HG03442 (cell line): ENCODE measurements at regions not wholly inside any gene's neighbourhood (a gene's known extent, or its start where the extent isn't known, plus 50 kb on each side); places are given as distances from the start of the nearest gene placed in this dataset.

Experiments
- ATAC-seq: cut with Tn5 transposase; IDR thresholded peaks from one replicate; pipeline ENCODE4 v1.9.1; 2021; ENCODE audit warnings: mild to moderate bottlenecking, moderate library complexity; ENCODE audit not compliant: unreplicated experiment

GRCh38 chr11:25317216-25317615 is 820.4 kb downstream of the LUZP2 start:
- no peak for ATAC-seq

DNA sequence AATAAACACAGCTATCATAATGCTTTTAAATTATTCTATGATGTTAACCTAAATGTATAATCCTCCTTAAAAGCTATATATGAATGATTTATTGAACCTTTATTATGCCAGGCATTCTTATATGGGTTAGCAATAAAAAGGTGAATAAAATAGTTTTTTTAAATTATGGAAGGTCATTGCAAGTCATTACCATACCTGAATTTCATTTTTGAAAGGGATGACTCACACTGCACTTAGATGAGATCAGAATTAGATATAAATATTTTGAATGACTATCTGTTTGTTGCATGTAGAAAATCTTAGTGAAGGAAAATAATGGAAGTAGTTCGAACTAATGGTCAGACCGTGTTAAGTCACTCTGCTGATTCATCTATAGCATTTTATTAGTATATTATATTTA is 822.3 kb downstream of the LUZP2 start:
- no peak for ATAC-seq

GRCh38 chr11:25327656-25328055 is 830.8 kb downstream of the LUZP2 start:
- ATAC-seq: no peak

GRCh38 chr11:25339281-25339680 is 842.4 kb downstream of the LUZP2 start:
- no peak for ATAC-seq

- no peak for ATAC-seq
These were observed 852.7 kb downstream of the LUZP2 start for GRCh38 chr11:25349537-25349936.

DNA sequence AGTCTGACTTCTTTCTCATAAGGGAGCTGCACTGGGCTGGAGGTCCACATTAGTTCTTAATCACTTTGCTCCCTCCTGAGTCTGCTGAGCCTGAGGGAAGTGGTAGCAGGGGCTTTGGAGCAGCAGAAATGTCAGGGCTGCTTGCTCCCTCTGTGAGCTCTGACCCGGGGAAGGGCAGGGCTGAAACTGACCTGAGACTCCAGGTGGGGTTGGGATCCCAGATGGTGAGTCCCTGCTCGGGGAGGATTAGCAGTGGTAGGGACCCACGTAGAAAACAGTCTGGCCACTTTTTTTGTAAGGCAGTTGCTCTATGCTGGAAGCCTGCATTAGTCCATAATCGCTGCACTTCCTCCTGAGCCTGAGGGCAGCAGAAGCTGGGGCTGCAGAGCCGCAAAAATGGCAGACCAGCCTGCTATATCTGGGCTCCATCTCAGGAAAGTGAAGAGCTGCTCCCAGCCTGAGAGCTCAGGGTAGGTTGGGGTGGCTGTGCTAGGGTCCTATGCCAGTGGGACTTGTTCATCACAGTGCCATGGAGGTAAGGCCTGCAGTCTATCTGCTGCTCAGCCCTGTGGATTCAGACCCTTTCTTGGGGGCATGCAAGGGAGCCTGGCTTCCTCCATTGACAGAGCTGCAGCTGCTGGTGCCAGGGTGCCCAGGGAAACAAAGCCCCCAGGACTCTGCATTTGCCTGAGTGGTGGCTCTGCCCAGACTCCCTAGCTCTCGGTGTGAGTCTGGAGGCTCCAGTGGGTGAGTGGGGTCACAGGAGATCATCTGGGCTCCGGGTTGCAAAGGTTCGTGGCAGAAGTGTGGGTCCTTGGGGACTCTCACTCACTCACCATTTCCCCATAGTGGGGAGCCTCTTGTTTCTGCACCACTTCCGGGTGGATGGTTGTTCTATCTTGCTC is 854.3 kb downstream of the LUZP2 start:
- no peak for ATAC-seq

- no peak for ATAC-seq
These were observed 860.3 kb downstream of the LUZP2 start for GRCh38 chr11:25357133-25357532.

GRCh38 chr11:25377466-25377865 is 880.6 kb downstream of the LUZP2 start:
- ATAC-seq: no peak

DNA sequence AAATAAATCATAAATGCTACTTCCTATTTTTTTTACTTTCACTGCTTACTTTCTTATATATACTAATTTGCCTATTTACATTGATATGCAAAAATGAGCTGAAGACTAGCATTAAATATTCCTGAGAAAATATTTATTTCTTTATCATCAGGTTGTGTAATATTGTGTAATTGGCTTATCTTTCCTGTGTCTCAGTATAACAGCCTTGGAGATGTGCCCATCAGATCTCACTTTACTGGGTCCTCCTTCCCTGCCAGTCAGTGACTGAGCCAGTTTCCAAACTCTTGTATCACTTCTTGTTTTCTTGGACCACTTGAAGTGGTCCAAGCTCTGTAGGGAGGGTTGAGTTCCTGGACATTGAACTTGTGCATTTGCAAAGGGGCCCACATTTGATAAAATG is 900.0 kb downstream of the LUZP2 start:
- ATAC-seq: no peak

GRCh38 chr11:25408146-25408545 is 911.3 kb downstream of the LUZP2 start:
- ATAC-seq: no peak

GRCh38 chr11:25415793-25416192 is 916.1 kb upstream of the ANO3 start:
- ATAC-seq: no peak

GRCh38 chr11:25423436-25424199 is 908.3 kb upstream of the ANO3 start:
- ATAC-seq: no peak

- no peak for ATAC-seq
These were observed 899.6 kb upstream of the ANO3 start for GRCh38 chr11:25432376-25432775.

GRCh38 chr11:25435197-25435596 is 896.7 kb upstream of the ANO3 start:
- ATAC-seq: no peak

DNA sequence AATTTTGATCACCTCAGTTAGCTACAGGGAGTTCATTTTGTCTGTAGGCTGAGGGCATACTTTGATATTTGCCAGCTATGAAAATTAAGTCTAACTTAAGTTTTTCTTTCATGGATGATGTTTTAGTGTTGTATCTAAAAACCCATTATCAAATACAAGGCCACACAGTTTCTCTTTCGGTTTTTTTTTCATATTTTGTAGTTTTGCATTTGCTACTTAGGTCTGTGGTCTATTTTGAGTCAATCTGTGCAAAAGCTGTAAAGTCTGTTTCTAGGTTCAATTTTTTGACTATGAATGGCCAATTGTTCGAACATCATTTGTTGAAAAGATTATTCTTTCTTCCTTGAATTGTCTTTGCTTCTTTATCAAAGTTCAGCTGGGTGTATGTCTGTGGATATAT is 895.6 kb upstream of the ANO3 start:
- ATAC-seq: no peak

- ATAC-seq: no peak
These were observed 890.5 kb upstream of the ANO3 start for GRCh38 chr11:25441421-25441820.

- no peak for ATAC-seq
These were observed 882.8 kb upstream of the ANO3 start for GRCh38 chr11:25449091-25449490.

DNA sequence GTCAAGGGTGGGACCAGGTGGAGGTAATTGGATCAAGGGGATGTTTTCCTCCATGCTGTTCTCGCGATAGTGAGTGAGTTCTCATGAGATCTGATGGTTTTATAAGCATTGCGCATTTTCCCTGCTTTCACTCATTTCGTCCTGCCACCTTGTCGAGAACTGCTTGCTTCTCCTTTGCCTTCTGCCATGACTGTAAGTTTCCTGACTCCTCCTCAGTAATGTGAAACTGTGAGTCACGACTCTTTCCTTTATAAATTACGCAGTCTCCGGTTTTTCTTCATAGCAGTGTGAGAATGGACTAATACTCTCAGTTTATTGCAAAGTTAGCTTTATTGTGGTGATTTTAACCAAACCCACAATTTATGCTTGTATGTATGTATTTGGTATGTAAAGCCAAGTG is 878.5 kb upstream of the ANO3 start:
- ATAC-seq: no peak

GRCh38 chr11:25456211-25456610 is 875.7 kb upstream of the ANO3 start:
- ATAC-seq: no peak

DNA sequence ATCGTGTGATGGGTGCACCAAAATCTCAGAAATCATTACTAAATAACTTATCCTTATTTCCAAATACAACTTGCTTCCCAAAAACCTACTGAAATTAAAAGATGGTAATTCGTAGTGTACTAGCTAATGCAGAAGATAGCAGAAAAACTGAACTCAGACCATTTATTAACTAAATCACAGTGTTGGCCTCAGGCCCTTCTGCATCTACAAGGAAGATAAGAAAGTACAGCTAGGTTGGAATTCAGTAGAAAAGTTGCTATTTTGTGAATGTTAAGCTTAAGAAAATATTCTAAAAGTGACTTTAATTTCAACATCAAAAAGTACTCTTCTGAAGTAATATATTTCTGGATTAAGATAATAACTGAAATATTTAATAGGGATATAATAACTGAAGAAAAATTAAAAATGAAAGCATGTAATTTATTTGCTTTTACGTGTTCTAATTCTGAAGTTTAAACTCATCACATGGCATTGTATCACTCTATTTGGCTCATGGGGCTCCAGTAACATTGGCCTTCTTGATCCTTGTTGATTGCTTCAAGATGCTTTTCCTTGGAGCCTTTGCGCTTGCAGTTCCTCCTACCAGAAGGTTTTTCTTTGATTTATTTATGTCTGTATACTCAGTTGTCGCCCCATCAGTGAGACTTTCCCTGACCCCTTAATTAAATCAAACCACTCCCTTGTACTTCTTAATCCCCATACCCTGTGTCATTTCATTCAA is 847.9 kb upstream of the ANO3 start:
- no peak for ATAC-seq

- ATAC-seq: no peak
These were observed 846.6 kb upstream of the ANO3 start for GRCh38 chr11:25485315-25485714.
